Muscle layer of duodenum (tissue), 2 donors: ENCODE measurements at regions not wholly inside any gene's neighbourhood (a gene's known extent, or its start where the extent isn't known, plus 50 kb on each side); places are given as distances from the start of the nearest gene placed in this dataset.

Source experiments
- H3K27ac ChIP-seq: one replicate; pipeline ENCODE4 v1.7.0; 2013; ENCODE audit warnings: mild to moderate bottlenecking, low read length
- H3K27me3 ChIP-seq: one replicate; pipeline ENCODE4 v1.7.0; 2013; ENCODE audit warnings: low read depth, mild to moderate bottlenecking, control low read depth, low read length
- H3K36me3 ChIP-seq, 2 donors: one replicate each; pipeline ENCODE4 v1.7.0; 2013; ENCODE audit warnings: low read length in 2 of 2, control low read depth in 1 of 2, mild to moderate bottlenecking in 1 of 2; ENCODE audit not compliant: insufficient read depth in 2 of 2, control insufficient read depth in 1 of 2
- H3K4me1 ChIP-seq, 2 donors: one replicate each; pipeline ENCODE4 v1.7.0; 2013; ENCODE audit warnings: low read length in 2 of 2, mild to moderate bottlenecking in 2 of 2, control low read depth in 1 of 2, moderate library complexity in 1 of 2; ENCODE audit not compliant: insufficient read depth in 2 of 2, control insufficient read depth in 1 of 2
- H3K4me3 ChIP-seq, 2 donors: one replicate each; pipeline ENCODE4 v1.7.0; 2013; ENCODE audit warnings: low read length in 2 of 2, low read depth in 1 of 2, mild to moderate bottlenecking in 1 of 2
- H3K9me3 ChIP-seq, 2 donors: one replicate each; pipeline ENCODE4 v1.7.0; 2013; ENCODE audit warnings: low read length in 2 of 2, control low read depth in 1 of 2, mild to moderate bottlenecking in 1 of 2; ENCODE audit not compliant: control insufficient read depth in 1 of 2
- donor health status: healthy.

DNA sequence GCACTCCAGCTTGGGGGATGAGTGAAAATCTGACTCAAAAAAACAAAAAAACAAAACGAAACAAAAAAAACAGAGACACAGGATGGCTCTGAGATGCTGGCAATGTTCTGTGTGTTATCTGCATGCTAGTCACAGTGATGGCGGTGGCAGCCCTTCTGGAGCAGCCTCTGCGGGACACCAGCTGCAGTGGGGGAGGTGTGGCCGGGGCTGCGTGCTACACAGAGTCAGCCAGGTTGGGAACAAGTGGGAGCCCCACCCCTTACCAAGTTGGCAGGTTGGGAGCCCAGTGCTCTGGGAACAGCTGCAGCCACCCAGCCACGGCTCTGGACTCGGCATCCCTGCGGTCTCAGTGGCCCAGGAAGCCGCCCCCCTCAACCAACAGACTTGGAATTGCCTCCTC lies 206.5 kb upstream of the ZFP42 start:
- Histone ChIP-seq H3K9me3 (peaks cover 0 to 7% of the 10 kb centered on the region in 2 donors), H3K36me3 (no peaks in the 10 kb centered on the region), H3K4me3 (no peak overlapping the region), H3K4me1 (no peaks in the 10 kb centered on the region), H3K27me3 (no peaks in the 10 kb centered on the region), H3K27ac (no peak overlapping the region)

GRCh38 chr4:187795737-187796136 lies 199.8 kb upstream of the ZFP42 start:
- no peaks in the 10 kb centered on the region for H3K36me3 ChIP-seq
- H3K4me3 ChIP-seq: no peak overlapping the region
- peaks cover 0 to 8% of the 10 kb centered on the region in 2 donors for H3K9me3 ChIP-seq
- no peaks in the 10 kb centered on the region for H3K27me3 ChIP-seq
- H3K27ac ChIP-seq: no peak overlapping the region
- no peaks in the 10 kb centered on the region for H3K4me1 ChIP-seq

DNA sequence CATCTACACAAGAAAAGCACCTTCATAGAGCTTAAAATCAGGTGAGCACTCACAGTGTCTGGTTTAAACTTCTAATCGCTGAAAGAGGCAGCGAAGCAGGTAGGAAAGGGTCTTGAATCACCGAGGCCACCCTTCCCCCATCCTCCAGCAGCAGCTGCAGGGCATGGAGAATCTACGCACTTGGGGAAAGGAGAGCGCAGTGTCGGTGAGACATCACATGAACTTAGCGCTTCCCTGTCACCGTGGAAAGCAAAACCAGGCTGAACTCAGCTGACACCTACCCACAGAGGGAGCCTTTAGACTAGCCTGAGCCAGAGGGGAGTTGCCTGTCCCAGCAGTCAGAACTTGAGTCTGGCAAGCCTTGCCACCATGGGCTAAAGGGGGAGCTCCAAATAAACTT lies 197.2 kb upstream of the ZFP42 start:
- Histone ChIP-seq H3K4me3 (no peak overlapping the region), H3K4me1 (no peaks in the 10 kb centered on the region), H3K27me3 (no peaks in the 10 kb centered on the region), H3K27ac (no peak overlapping the region), H3K9me3 (peaks cover 0 to 8% of the 10 kb centered on the region in 2 donors), H3K36me3 (no peaks in the 10 kb centered on the region)

GRCh38 chr4:187799735-187800134 lies 195.8 kb upstream of the ZFP42 start:
- Histone ChIP-seq H3K9me3 (peaks cover 0 to 8% of the 10 kb centered on the region in 2 donors), H3K36me3 (no peaks in the 10 kb centered on the region), H3K4me3 (no peak overlapping the region), H3K4me1 (no peaks in the 10 kb centered on the region), H3K27me3 (no peaks in the 10 kb centered on the region), H3K27ac (no peak overlapping the region)

DNA sequence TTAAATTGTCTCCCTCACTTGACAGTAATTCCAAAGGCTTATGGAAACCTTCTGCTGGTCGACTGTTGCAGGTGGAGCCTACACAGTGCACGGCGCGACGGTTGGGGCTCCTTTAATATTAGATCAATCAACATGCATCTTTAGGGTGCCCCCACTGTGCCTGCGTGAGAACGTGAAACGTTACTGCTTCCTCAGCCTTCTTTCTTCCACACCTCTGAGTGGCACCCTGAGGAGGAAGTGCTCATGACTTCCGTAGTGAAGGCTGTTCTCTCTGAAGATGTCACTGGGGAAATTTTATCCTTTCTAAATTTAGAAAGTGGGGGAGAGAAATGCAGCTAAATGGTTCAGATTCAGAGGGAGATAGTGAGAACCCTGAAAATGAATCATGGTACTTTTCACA lies 184.0 kb upstream of the ZFP42 start:
- no peaks in the 10 kb centered on the region for H3K9me3 ChIP-seq
- H3K4me1 ChIP-seq: no peaks in the 10 kb centered on the region
- no peak overlapping the region for H3K27ac ChIP-seq
- no peaks in the 10 kb centered on the region for H3K36me3 ChIP-seq
- no peak overlapping the region for H3K4me3 ChIP-seq
- no peaks in the 10 kb centered on the region for H3K27me3 ChIP-seq

GRCh38 chr4:187814737-187815465 lies 180.7 kb upstream of the ZFP42 start:
- Histone ChIP-seq H3K9me3 (no peaks in the 10 kb centered on the region), H3K4me1 (no peaks in the 10 kb centered on the region), H3K27ac (peak overlapping the region; percentile 69), H3K4me3 (peak overlapping the region; percentile 54 to 55), H3K27me3 (no peaks in the 10 kb centered on the region), H3K36me3 (no peaks in the 10 kb centered on the region)

GRCh38 chr4:187826725-187827124 lies 168.8 kb upstream of the ZFP42 start:
- H3K27me3 ChIP-seq: no peaks in the 10 kb centered on the region

GRCh38 chr4:187827631-187828030 lies 167.9 kb upstream of the ZFP42 start:
- no peak overlapping the region for H3K4me3 ChIP-seq
- no peak overlapping the region for H3K27ac ChIP-seq
- no peaks in the 10 kb centered on the region for H3K27me3 ChIP-seq
- peaks cover 0 to 6% of the 10 kb centered on the region in 2 donors for H3K9me3 ChIP-seq
- no peaks in the 10 kb centered on the region for H3K36me3 ChIP-seq
- H3K4me1 ChIP-seq: no peaks in the 10 kb centered on the region

More at GRCh38 chr4:187826725-187827124, 168.8 kb upstream of the ZFP42 start:
- Histone ChIP-seq H3K9me3 (no peaks in the 10 kb centered on the region), H3K36me3 (no peaks in the 10 kb centered on the region), H3K4me1 (no peaks in the 10 kb centered on the region), H3K27ac (no peak overlapping the region), H3K4me3 (no peak overlapping the region)

DNA sequence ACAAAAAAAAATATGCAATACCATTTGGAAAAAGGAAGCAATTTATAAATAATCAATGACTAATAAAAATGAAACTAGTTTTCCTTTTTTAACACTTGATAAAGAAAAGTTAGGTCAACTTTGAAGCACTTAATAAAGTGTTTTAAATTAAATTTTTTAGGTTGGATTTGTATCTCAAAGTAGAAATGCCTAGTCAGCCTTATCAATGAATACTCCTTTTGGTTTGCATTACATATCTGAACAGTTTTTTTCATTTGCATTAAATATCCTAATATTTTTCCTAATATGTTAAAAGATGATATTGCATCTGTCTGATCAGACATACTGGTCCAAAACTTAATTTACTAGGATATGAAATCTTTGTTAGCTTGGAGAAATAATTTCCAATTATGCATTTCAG lies 155.8 kb upstream of the ZFP42 start:
- Histone ChIP-seq H3K4me3 (no peak overlapping the region), H3K27me3 (no peaks in the 10 kb centered on the region)

GRCh38 chr4:187840814-187841213 lies 154.8 kb upstream of the ZFP42 start:
- H3K9me3 ChIP-seq: no peaks in the 10 kb centered on the region
- no peaks in the 10 kb centered on the region for H3K4me1 ChIP-seq
- no peak overlapping the region for H3K27ac ChIP-seq
- H3K4me3 ChIP-seq: no peak overlapping the region
- H3K36me3 ChIP-seq: no peaks in the 10 kb centered on the region
- H3K27me3 ChIP-seq: no peaks in the 10 kb centered on the region

More for the DNA sequence above, 155.8 kb upstream of the ZFP42 start:
- no peaks in the 10 kb centered on the region for H3K36me3 ChIP-seq
- H3K27ac ChIP-seq: no peak overlapping the region
- H3K9me3 ChIP-seq: no peaks in the 10 kb centered on the region
- no peaks in the 10 kb centered on the region for H3K4me1 ChIP-seq

- H3K4me1 ChIP-seq: no peaks in the 10 kb centered on the region
- H3K27me3 ChIP-seq: no peaks in the 10 kb centered on the region
- no peak overlapping the region for H3K27ac ChIP-seq
- no peaks in the 10 kb centered on the region for H3K36me3 ChIP-seq
- H3K9me3 ChIP-seq: peaks cover 0 to 5% of the 10 kb centered on the region in 2 donors
- no peak overlapping the region for H3K4me3 ChIP-seq
Measured at GRCh38 chr4:187849556-187850225, 145.9 kb upstream of the ZFP42 start.
